ENCODE measurements at regions not wholly inside any gene's neighbourhood (a gene's known extent, or its start where the extent isn't known, plus 50 kb on each side); places are given as distances from the start of the nearest gene placed in this dataset.

DNA sequence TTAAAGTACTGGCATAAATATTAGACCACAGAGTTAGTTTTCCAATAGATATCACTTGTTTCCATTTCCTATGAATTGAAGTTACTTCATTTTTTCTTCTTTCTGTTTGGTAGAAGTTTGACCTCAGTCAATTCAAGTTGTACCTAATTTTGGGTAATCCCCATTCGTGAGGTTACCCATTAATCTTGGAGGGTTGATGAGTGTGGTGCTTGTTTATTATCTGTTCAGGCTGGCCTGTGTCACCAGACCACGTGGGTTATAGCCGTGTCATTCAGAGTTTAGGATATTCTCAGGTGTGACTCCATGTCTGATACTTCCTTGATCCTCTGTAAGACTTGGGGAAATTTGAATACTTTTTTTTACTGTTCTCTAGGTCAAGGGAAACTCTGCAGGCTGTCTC is 133.9 kb upstream of the TPK1 start:
- Histone ChIP-seq H4K20me1 (ENCODE audit: control insufficient read depth, extremely low read depth, insufficient read depth, low read length) (no peaks in the 10 kb centered on the region), H3K27ac (ENCODE audit: control insufficient read depth, insufficient read depth, low read length) (no peak overlapping the region), H3K9me3 (ENCODE audit: control insufficient read depth, low read depth, low read length) (peaks cover 1% of the 10 kb centered on the region), H3K9ac (ENCODE audit: control insufficient read depth, extremely low read depth, insufficient read depth, low read length) (no peak overlapping the region), H3K4me2 (ENCODE audit: control insufficient read depth, extremely low read depth, insufficient read depth, low read depth, low read length) (no peak overlapping the region), H3K9me1 (ENCODE audit: control insufficient read depth, extremely low read depth, insufficient read depth, low read length) (no peaks in the 10 kb centered on the region), H3K4me1 (ENCODE audit: control insufficient read depth, extremely low read depth, insufficient read depth, low read length) (no peaks in the 10 kb centered on the region), H3K79me2 (ENCODE audit: control insufficient read depth, insufficient read depth, low read length) (no peaks in the 10 kb centered on the region), H3K4me3 (ENCODE audit: control insufficient read depth in 2 of 3, extremely low read depth in 1 of 3, insufficient read depth in 2 of 3, low read depth in 1 of 3, low read length in 3 of 3) (no peak overlapping the region), H2AFZ (ENCODE audit: control insufficient read depth, low read length) (no peak overlapping the region), H3K36me3 (ENCODE audit: control insufficient read depth in 2 of 2, extremely low read depth in 1 of 2, insufficient read depth in 2 of 2, low read length in 2 of 2) (no peaks in the 10 kb centered on the region), H3K27me3 (ENCODE audit: control insufficient read depth, extremely low read depth, insufficient read depth, low read length) (no peaks in the 10 kb centered on the region)
- no peak for DNase-seq (ENCODE audit: low read depth, low spot score)
- dilution Hi-C loops (cut with MboI; ENCODE audit: extremely low pct_ligation_motif_present, low sequenced_read_pairs) = no loop called here
- no peak for FAIRE-seq
- TF ChIP-seq, protein P1, sequence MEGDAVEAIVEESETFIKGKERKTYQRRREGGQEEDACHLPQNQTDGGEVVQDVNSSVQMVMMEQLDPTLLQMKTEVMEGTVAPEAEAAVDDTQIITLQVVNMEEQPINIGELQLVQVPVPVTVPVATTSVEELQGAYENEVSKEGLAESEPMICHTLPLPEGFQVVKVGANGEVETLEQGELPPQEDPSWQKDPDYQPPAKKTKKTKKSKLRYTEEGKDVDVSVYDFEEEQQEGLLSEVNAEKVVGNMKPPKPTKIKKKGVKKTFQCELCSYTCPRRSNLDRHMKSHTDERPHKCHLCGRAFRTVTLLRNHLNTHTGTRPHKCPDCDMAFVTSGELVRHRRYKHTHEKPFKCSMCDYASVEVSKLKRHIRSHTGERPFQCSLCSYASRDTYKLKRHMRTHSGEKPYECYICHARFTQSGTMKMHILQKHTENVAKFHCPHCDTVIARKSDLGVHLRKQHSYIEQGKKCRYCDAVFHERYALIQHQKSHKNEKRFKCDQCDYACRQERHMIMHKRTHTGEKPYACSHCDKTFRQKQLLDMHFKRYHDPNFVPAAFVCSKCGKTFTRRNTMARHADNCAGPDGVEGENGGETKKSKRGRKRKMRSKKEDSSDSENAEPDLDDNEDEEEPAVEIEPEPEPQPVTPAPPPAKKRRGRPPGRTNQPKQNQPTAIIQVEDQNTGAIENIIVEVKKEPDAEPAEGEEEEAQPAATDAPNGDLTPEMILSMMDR (optimal IDR thresholded peaks at IDR 0.05 in 1 of 3, IDR thresholded peaks at IDR 0.05 in 1 of 3, conservative IDR thresholded peaks at IDR 0.05 in 1 of 3; ENCODE audit: extremely low read depth in 1 of 3, insufficient read depth in 2 of 3, low read length in 3 of 3) = no peak
- no peak for TF ChIP-seq EZH2 (IDR thresholded peaks at IDR 0.05; ENCODE audit: low read length)

DNA sequence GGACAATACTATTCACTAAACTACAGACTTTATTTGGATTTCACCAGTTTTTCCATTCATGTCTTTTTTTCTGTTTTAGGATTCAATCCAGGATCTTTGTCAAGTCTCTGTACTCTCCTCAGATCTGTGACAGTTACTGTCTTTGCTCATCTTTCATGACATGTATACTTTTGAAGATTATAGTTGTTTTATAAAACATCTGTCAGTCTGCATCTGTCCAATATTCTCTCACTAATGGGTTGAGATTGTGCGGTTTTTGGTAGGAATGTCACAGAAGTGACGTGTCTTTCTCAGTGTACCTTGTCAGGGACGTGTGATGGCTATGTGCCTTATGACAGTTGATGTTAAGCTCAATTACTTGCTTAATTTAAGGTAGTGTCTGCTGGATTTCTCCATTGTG is 124.9 kb upstream of the TPK1 start:
- Histone ChIP-seq H3K27ac (ENCODE audit: control insufficient read depth, insufficient read depth, low read length) (no peak overlapping the region), H3K79me2 (ENCODE audit: control insufficient read depth, insufficient read depth, low read length) (no peaks in the 10 kb centered on the region), H4K20me1 (ENCODE audit: control insufficient read depth, extremely low read depth, insufficient read depth, low read length) (no peaks in the 10 kb centered on the region), H3K4me1 (ENCODE audit: control insufficient read depth, extremely low read depth, insufficient read depth, low read length) (no peaks in the 10 kb centered on the region), H3K4me2 (ENCODE audit: control insufficient read depth, extremely low read depth, insufficient read depth, low read depth, low read length) (no peak overlapping the region), H3K4me3 (ENCODE audit: control insufficient read depth in 2 of 3, extremely low read depth in 1 of 3, insufficient read depth in 2 of 3, low read depth in 1 of 3, low read length in 3 of 3) (no peak overlapping the region), H3K9me1 (ENCODE audit: control insufficient read depth, extremely low read depth, insufficient read depth, low read length) (no peaks in the 10 kb centered on the region), H3K27me3 (ENCODE audit: control insufficient read depth, extremely low read depth, insufficient read depth, low read length) (no peaks in the 10 kb centered on the region), H2AFZ (ENCODE audit: control insufficient read depth, low read length) (no peak overlapping the region), H3K36me3 (ENCODE audit: control insufficient read depth in 2 of 2, extremely low read depth in 1 of 2, insufficient read depth in 2 of 2, low read length in 2 of 2) (no peaks in the 10 kb centered on the region), H3K9me3 (ENCODE audit: control insufficient read depth, low read depth, low read length) (peaks cover 3% of the 10 kb centered on the region), H3K9ac (ENCODE audit: control insufficient read depth, extremely low read depth, insufficient read depth, low read length) (no peak overlapping the region)
- DNase-seq (ENCODE audit: low read depth, low spot score) (no peak), FAIRE-seq (no peak)
- dilution Hi-C loops (cut with MboI; ENCODE audit: extremely low pct_ligation_motif_present, low sequenced_read_pairs) = no loop called here
- TF ChIP-seq, protein P1 (optimal IDR thresholded peaks at IDR 0.05 in 1 of 3, IDR thresholded peaks at IDR 0.05 in 1 of 3, conservative IDR thresholded peaks at IDR 0.05 in 1 of 3; ENCODE audit: extremely low read depth in 1 of 3, insufficient read depth in 2 of 3, low read length in 3 of 3) = no peak
- no peak for TF ChIP-seq EZH2 (IDR thresholded peaks at IDR 0.05; ENCODE audit: low read length)

All from keratinocyte (primary cell).